Suprapubic skin (tissue), 4 donors: ENCODE measurements at regions not wholly inside any gene's neighbourhood (a gene's known extent, or its start where the extent isn't known, plus 50 kb on each side); places are given as distances from the start of the nearest gene placed in this dataset.

Experiments used
- DNase-seq, 2 donors: peaks; one replicate each; pipeline ENCODE4 v3.0.0-alpha.2; 2019; ENCODE audit warnings: low spot score in 2 of 2
- H3K27ac ChIP-seq: fragments of 200-600 bp; sonication (generic); one replicate; pipeline ENCODE4 v1.5.1; 2019
- H3K27me3 ChIP-seq: fragments of 200-600 bp; sonication (generic); one replicate; pipeline ENCODE4 v1.5.1; 2019
- H3K36me3 ChIP-seq: fragments of 200-600 bp; sonication (generic); one replicate; pipeline ENCODE4 v1.5.1; 2019
- H3K4me1 ChIP-seq: fragments of 200-600 bp; sonication (generic); one replicate; pipeline ENCODE4 v1.5.1; 2019
- H3K4me3 ChIP-seq: fragments of 200-600 bp; sonication (generic); one replicate; pipeline ENCODE4 v1.5.1; 2019; ENCODE audit warnings: mild to moderate bottlenecking
- H3K9me3 ChIP-seq: fragments of 200-600 bp; sonication (generic); one replicate; pipeline ENCODE4 v1.5.1; 2019
- CTCF ChIP-seq, 2 donors: fragments of 200-600 bp in 1 of 2; fragments of 450-650 bp in 1 of 2; sonication (generic) in 1 of 2; IDR thresholded peaks; one replicate each; pipeline ENCODE4 v1.5.1; 2016 to 2019; ENCODE audit warnings: antibody characterized with exemption in 2 of 2, mild to moderate bottlenecking in 1 of 2, moderate library complexity in 1 of 2
- EP300 ChIP-seq: sonication (generic); formaldehyde crosslinking; IDR thresholded peaks from one replicate; pipeline ENCODE4 v1.6.1; 2017; ENCODE audit warnings: antibody characterized with exemption
- POLR2A ChIP-seq, 2 donors: fragments of 450-650 bp; IDR thresholded peaks; one replicate each; pipeline ENCODE4 v1.6.1; 2017; ENCODE audit warnings: antibody characterized with exemption in 2 of 2, mild to moderate bottlenecking in 2 of 2, moderate library complexity in 2 of 2
- POLR2AphosphoS5 ChIP-seq, 3 donors: sonication (generic); formaldehyde crosslinking; IDR thresholded peaks; one replicate each; pipeline ENCODE4 v1.6.1; 2017; ENCODE audit warnings: antibody characterized with exemption in 3 of 3
- WGBS: methylation state at CpG from one replicate; pipeline ENCODE4 v1.1.5; 2018; 5-methylcytosine and 5-hydroxymethylcytosine counted together

- no peak for DNase-seq
- Histone ChIP-seq H3K36me3 (no peaks in the 10 kb centered on the region), H3K4me1 (no peaks in the 10 kb centered on the region), H3K27ac (no peak overlapping the region), H3K4me3 (no peak overlapping the region), H3K27me3 (no peaks in the 10 kb centered on the region), H3K9me3 (no peaks in the 10 kb centered on the region)
- 75% methylated on average over 1 of the region's 1 CpG for WGBS
- TF ChIP-seq POLR2AphosphoS5 (IDR thresholded peaks at IDR 0.05) = no peak
- TF ChIP-seq POLR2A (IDR thresholded peaks at IDR 0.05) = no peak
- TF ChIP-seq EP300 = no peak
These were observed 162.9 kb upstream of the FGGY start for GRCh38 chr1:59133997-59134396.

DNA sequence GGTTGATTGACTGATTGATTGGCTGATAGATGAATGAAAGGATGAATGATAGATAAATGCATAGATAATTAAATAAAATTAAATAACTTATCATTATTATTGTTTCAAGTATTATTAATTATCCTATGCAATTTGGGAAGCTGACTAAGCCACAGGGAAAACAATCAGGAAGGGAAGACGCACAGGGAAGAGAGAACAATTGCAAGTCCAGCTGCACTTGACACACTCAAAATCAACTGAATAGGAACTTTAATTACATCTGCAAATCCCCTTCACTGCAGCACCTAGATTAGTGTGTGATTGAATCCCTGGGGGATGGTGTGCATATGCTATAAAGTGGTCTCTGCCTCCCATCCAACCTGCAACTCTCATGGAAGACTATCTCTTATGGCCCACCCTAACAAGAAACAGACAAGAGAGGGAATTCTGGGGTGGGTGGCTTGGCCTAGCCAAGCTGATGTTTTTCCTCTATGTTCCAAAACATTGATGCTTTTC lies 161.1 kb upstream of the FGGY start:
- no peak overlapping the region for H3K27ac ChIP-seq
- no peaks in the 10 kb centered on the region for H3K4me1 ChIP-seq
- H3K36me3 ChIP-seq = no peaks in the 10 kb centered on the region
- no peak overlapping the region for H3K4me3 ChIP-seq
- TF ChIP-seq EP300 = no peak
- TF ChIP-seq POLR2A (IDR thresholded peaks at IDR 0.05) = no peak
- no peak for TF ChIP-seq CTCF (IDR thresholded peaks at IDR 0.05)
- no peak for TF ChIP-seq POLR2AphosphoS5 (IDR thresholded peaks at IDR 0.05)
- H3K27me3 ChIP-seq = no peaks in the 10 kb centered on the region
- no peak for DNase-seq
- 94% methylated on average over 1 of the region's 1 CpG for WGBS
- H3K9me3 ChIP-seq = no peaks in the 10 kb centered on the region

DNA sequence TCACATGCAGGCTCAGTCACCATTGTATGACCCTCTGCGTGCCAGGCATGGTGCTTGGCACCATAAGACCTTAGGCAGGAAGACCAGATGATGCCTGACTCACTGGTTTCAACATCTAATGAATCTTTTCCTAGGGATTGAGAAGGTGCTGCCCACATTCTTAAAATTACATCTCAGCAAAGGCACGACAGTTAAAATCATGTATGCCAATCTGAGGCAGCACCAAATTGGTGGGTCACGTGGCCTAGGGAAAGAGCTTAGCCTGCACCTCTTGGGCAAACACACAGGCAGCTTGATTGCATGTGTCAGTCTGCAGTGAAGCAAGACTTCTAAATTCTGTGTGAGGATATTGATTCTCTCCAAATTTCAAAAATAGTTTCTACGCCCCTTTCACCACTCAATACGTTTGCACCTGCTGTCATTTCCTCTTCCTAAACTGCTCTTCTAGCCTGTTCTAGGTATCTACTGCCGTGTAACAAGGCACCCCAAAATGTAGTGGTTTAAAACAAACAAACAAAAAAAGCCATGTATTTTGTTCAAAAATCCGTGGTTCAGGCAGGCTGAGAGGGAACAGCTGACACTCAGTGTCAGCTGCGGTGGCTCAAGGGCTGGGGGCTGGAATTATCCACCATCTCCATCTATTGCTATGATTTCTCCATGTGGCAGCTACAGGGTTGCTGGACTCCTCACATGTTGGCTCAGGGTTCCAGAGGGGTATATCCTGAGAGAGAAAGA lies 160.2 kb upstream of the FGGY start:
- TF ChIP-seq POLR2A (IDR thresholded peaks at IDR 0.05) (no peak), CTCF (IDR thresholded peaks at IDR 0.05) (no peak), POLR2AphosphoS5 (IDR thresholded peaks at IDR 0.05) (no peak), EP300 (no peak)
- H3K36me3 ChIP-seq = no peaks in the 10 kb centered on the region
- no peak overlapping the region for H3K4me3 ChIP-seq
- H3K4me1 ChIP-seq = peaks cover 3% of the 10 kb centered on the region
- no peak for DNase-seq
- H3K27ac ChIP-seq = no peak overlapping the region
- H3K27me3 ChIP-seq = no peaks in the 10 kb centered on the region
- H3K9me3 ChIP-seq = no peaks in the 10 kb centered on the region
- WGBS = 88% methylated on average over 8 of the region's 8 CpGs

- H3K27me3 ChIP-seq = no peaks in the 10 kb centered on the region
- WGBS = 92% methylated on average over 3 of the region's 3 CpGs
- H3K36me3 ChIP-seq = no peaks in the 10 kb centered on the region
- no peaks in the 10 kb centered on the region for H3K9me3 ChIP-seq
- no peak overlapping the region for H3K4me3 ChIP-seq
- DNase-seq = no peak
- no peak for TF ChIP-seq POLR2A (IDR thresholded peaks at IDR 0.05)
- TF ChIP-seq CTCF (IDR thresholded peaks at IDR 0.05) = no peak
- TF ChIP-seq EP300 = no peak
- no peak for TF ChIP-seq POLR2AphosphoS5 (IDR thresholded peaks at IDR 0.05)
- H3K27ac ChIP-seq = no peak overlapping the region
- H3K4me1 ChIP-seq = peaks cover 3% of the 10 kb centered on the region
These were observed 159.6 kb upstream of the FGGY start for GRCh38 chr1:59137276-59137615.

DNA sequence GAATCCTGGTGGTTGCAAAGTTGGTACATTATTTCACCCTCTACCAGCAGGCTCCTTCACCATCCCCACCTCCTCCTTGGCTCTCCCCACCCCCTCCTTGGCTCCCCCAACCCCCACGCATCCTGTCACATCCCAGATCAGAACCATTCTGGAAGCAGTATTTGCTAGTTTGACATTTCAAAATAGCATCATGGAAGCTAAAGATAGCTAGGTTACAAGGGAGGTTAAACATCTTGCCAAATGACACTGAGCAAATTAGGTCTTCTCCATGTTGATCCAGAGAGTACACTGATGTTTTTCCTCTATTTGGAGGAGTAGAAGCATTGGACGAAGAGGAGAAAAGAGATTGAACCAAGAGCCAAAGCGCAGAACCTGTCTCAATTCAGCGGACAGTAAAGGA lies 158.9 kb upstream of the FGGY start:
- DNase-seq = no peak
- 65% methylated on average over 4 of the region's 4 CpGs for whole genome bisulfite sequencing
- Histone ChIP-seq H3K27ac (no peak overlapping the region), H3K4me3 (no peak overlapping the region), H3K9me3 (no peaks in the 10 kb centered on the region), H3K4me1 (peaks cover 10% of the 10 kb centered on the region), H3K27me3 (no peaks in the 10 kb centered on the region), H3K36me3 (no peaks in the 10 kb centered on the region)
- TF ChIP-seq POLR2AphosphoS5 (IDR thresholded peaks at IDR 0.05) = no peak
- no peak for TF ChIP-seq POLR2A (IDR thresholded peaks at IDR 0.05)
- no peak for TF ChIP-seq CTCF (IDR thresholded peaks at IDR 0.05)
- no peak for TF ChIP-seq EP300
